Fibroblast of lung (primary cell): ENCODE measurements at regions not wholly inside any gene's neighbourhood (a gene's known extent, or its start where the extent isn't known, plus 50 kb on each side); places are given as distances from the start of the nearest gene placed in this dataset.

Experiments
- CTCF ChIP-seq, 2 donors: IDR thresholded peaks in 1 of 2; conservative IDR thresholded peaks in 1 of 2; 1 replicate in 1 of 2; 2 replicates in 1 of 2; pipeline ENCODE4 v1.5.1; 2011 to 2012; ENCODE audit warnings: low read length in 2 of 2, control low read depth in 1 of 2, inconsistent platforms in 1 of 2, low read depth in 1 of 2, mild to moderate bottlenecking in 1 of 2
- EZH2 ChIP-seq: IDR thresholded peaks from 2 replicates; pipeline ENCODE4 v1.5.1; 2012; ENCODE audit warnings: low read length, control low read depth, mild to moderate bottlenecking; ENCODE audit errors: missing control alignments

- TF ChIP-seq CTCF (conservative IDR thresholded peaks at IDR 0.05 in 1 of 2, IDR thresholded peaks at IDR 0.05 in 1 of 2; ENCODE audit: low read depth in 1 of 2, low read length in 2 of 2): no peak
- no peak for TF ChIP-seq EZH2
Observed at GRCh38 chr1:29415861-29416260, 179.5 kb downstream of the PTPRU start.
